Mesendoderm (in vitro differentiated cells): ENCODE measurements at regions not wholly inside any gene's neighbourhood (a gene's known extent, or its start where the extent isn't known, plus 50 kb on each side); places are given as distances from the start of the nearest gene placed in this dataset.

ENCODE experiments used
- DNase-seq: peaks from one replicate; pipeline ENCODE4 v3.0.0; 2013
- H2AK5ac ChIP-seq: 2 replicates; pipeline ENCODE4 v1.6.1; 2013; ENCODE audit warnings: low read length, inconsistent platforms
- H2BK120ac ChIP-seq: 2 replicates; pipeline ENCODE4 v1.6.1; 2013; ENCODE audit warnings: low read depth, mild to moderate bottlenecking, low read length, moderate library complexity, mixed read lengths
- H2BK15ac ChIP-seq: replicated peaks from 2 replicates; pipeline ENCODE4 v1.6.1; 2013; ENCODE audit warnings: low read depth, mild to moderate bottlenecking, moderate library complexity
- H2BK5ac ChIP-seq: 2 replicates; pipeline ENCODE4 v1.6.1; 2013; ENCODE audit warnings: low read length, inconsistent platforms
- H3K18ac ChIP-seq: 2 replicates; pipeline ENCODE4 v1.6.1; 2013; ENCODE audit warnings: mild to moderate bottlenecking, low read length, mixed read lengths
- H3K23ac ChIP-seq: one replicate; pipeline ENCODE4 v1.6.1; 2013; ENCODE audit warnings: low read length
- H3K27ac ChIP-seq: 2 replicates; pipeline ENCODE4 v1.5.1; 2013; ENCODE audit warnings: low read depth, mild to moderate bottlenecking, inconsistent platforms, low read length, moderate library complexity
- H3K27me3 ChIP-seq: 2 replicates; pipeline ENCODE4 v1.6.1; 2013; ENCODE audit warnings: low read length, control low read depth, mild to moderate bottlenecking, inconsistent platforms; ENCODE audit not compliant: insufficient read depth, poor library complexity
- H3K36me3 ChIP-seq: 2 replicates; pipeline ENCODE4 v1.6.1; 2013; ENCODE audit warnings: low read length, inconsistent platforms; ENCODE audit not compliant: control insufficient read depth, insufficient read depth
- H3K4ac ChIP-seq: one replicate; pipeline ENCODE4 v1.6.1; 2013; ENCODE audit warnings: low read depth, mild to moderate bottlenecking, low read length, moderate library complexity
- H3K4me1 ChIP-seq: 2 replicates; pipeline ENCODE4 v1.6.1; 2013; ENCODE audit warnings: low read depth, low read length, inconsistent platforms; ENCODE audit not compliant: control insufficient read depth
- H3K4me2 ChIP-seq: 2 replicates; pipeline ENCODE4 v1.6.1; 2013; ENCODE audit warnings: low read length
- H3K4me3 ChIP-seq: 2 replicates; pipeline ENCODE4 v1.5.1; 2013; ENCODE audit warnings: mild to moderate bottlenecking, low read length
- H3K56ac ChIP-seq: one replicate; pipeline ENCODE4 v1.6.1; 2013; ENCODE audit warnings: low read length
- H3K79me1 ChIP-seq: 2 replicates; pipeline ENCODE4 v1.6.1; 2013; ENCODE audit warnings: low read length, inconsistent platforms
- H3K79me2 ChIP-seq: 2 replicates; pipeline ENCODE4 v1.6.1; 2013; ENCODE audit warnings: mild to moderate bottlenecking, low read length; ENCODE audit not compliant: control insufficient read depth, insufficient read depth
- H3K9ac ChIP-seq: 2 replicates; pipeline ENCODE4 v1.6.1; 2013; ENCODE audit warnings: low read length, inconsistent platforms
- H4K5ac ChIP-seq: one replicate; pipeline ENCODE4 v1.6.1; 2013; ENCODE audit warnings: low read length
- H4K8ac ChIP-seq: one replicate; pipeline ENCODE4 v1.6.1; 2013; ENCODE audit warnings: low read depth, mild to moderate bottlenecking, control low read depth, low read length, moderate library complexity
- WGBS: extraction: QIAGEN DNeasy Blood & Tissue Kit; methylation state at CpG from one replicate; pipeline ENCODE4 v1.1.7; 2013; ENCODE audit warnings: low lambda C conversion rate, missing lambda C conversion rate; ENCODE audit not compliant: insufficient coverage; ENCODE audit errors: extremely low coverage; 5-methylcytosine and 5-hydroxymethylcytosine counted together

DNA sequence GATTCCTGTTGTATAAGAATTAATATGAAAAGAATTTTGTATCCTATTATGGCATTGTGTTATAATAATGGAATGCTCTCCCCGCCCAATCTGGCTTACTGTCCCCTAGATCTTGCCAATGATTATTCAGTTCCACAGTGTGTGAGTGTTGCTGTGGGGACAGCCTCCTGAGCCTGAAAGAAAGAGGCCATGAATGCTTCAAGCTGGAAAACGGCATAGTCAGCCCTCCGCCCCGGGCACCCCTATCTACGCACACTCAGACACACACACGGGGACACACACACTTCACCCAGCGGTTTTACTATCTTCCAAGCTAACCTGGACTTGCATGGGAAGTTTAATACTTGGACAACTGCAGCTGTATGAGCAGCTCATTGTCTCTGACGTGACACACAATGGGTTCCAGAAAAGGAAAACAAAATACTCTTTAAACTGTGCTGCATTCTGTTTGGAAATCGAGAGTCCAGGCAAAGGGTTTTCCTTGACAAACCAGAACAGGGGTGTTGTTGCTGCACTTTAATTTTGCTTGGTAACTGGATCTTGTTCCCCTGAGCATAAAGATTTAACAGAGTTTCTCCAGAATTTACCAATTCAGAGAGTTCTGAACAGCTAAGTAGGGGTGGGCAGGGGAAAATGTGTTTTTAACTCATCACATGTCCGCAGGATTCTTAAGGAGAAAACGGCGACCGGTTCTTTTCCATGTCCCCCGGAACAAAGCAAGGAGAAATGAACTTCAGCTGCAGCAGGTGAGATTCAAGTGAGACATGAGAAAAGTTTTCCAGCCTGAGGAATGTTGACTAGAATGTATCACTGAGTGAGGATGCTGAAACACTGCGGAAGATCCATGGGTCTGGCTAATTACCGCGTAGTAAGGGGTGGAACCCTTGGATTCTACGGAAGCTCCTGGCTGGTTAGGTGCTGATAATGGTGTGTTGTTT, 472.9 kb downstream of the FOXO1 start:
- no CpG with 5 or more reads among the region's 18 CpGs for WGBS
- no peak overlapping the region for H3K9ac ChIP-seq
- no peak overlapping the region for H4K8ac ChIP-seq
- peaks cover 3% of the 10 kb centered on the region for H3K4me1 ChIP-seq
- H3K23ac ChIP-seq: no peak overlapping the region
- no peak overlapping the region for H2BK120ac ChIP-seq
- no peak overlapping the region for H2BK15ac ChIP-seq
- H3K27ac ChIP-seq: no peak overlapping the region
- H3K36me3 ChIP-seq: no peaks in the 10 kb centered on the region
- no peak overlapping the region for H3K4me3 ChIP-seq
- H3K4ac ChIP-seq: no peak overlapping the region
- H3K56ac ChIP-seq: no peak overlapping the region
- no peaks in the 10 kb centered on the region for H3K27me3 ChIP-seq
- no peak overlapping the region for H2BK5ac ChIP-seq
- H3K79me2 ChIP-seq: no peaks in the 10 kb centered on the region
- no peak overlapping the region for H4K5ac ChIP-seq
- DNase-seq: no peak
- H3K18ac ChIP-seq: no peak overlapping the region
- H3K79me1 ChIP-seq: no peaks in the 10 kb centered on the region
- H3K4me2 ChIP-seq: no peak overlapping the region
- H2AK5ac ChIP-seq: no peak overlapping the region

DNA sequence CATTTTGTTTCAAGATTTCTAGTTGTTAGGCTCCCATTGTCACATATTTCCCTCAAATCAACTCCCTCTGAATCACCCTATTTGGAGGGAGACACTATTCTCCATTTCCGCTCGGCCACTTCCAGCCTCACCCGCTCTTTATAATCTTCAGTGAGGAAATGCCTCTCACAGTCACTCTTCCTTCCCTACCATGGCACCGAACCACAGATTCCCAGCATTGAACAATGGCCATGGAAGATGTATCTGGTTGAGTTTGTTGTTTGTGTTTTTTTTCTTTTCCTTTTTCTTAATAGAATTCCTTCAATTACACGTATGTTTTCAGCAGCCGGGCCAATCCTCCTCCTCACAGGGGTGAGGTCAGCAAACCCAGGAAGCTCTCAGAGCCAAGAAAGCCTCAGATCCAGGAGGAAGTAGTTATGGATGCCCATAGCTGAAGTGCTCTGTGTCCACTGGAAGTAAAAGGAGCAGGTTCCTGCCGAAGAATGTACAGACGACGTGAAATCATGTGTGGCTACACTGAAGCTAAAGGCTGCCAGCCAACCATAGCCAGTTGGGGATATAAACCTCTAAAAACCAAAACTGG, 472.1 kb downstream of the FOXO1 start:
- no peak overlapping the region for H3K4me3 ChIP-seq
- H2BK15ac ChIP-seq: no peak overlapping the region
- H4K8ac ChIP-seq: no peak overlapping the region
- no peak overlapping the region for H4K5ac ChIP-seq
- DNase-seq: no peak
- H3K27me3 ChIP-seq: no peaks in the 10 kb centered on the region
- no peak overlapping the region for H2BK120ac ChIP-seq
- no peak overlapping the region for H3K18ac ChIP-seq
- no peak overlapping the region for H3K56ac ChIP-seq
- H3K4me2 ChIP-seq: no peak overlapping the region
- no peak overlapping the region for H3K27ac ChIP-seq
- peaks cover 3% of the 10 kb centered on the region for H3K4me1 ChIP-seq
- WGBS: no CpG with 5 or more reads among the region's 9 CpGs
- H3K23ac ChIP-seq: no peak overlapping the region
- no peaks in the 10 kb centered on the region for H3K36me3 ChIP-seq
- H3K79me1 ChIP-seq: no peaks in the 10 kb centered on the region
- no peak overlapping the region for H2AK5ac ChIP-seq
- H3K9ac ChIP-seq: no peak overlapping the region
- H2BK5ac ChIP-seq: no peak overlapping the region
- H3K79me2 ChIP-seq: no peaks in the 10 kb centered on the region
- no peak overlapping the region for H3K4ac ChIP-seq

DNA sequence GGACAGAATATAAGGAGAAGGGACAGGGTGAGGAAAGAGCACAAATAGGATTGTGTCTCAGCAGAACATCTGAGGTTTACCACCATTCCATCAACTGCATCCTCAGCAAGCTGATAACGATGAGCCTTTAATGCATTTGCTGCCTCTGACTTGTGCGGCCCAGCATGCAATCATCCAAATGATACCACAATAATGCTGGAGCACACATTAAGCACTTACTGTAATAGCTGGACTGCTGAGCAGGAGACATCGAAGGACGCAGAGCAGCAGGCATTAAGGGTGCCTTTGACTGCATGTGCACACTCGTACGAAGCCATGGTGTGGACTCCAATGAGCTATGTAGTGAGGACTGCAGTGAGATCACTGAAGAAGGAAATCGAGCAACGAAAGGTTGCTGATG, 469.4 kb downstream of the FOXO1 start:
- Histone ChIP-seq H3K79me2 (no peaks in the 10 kb centered on the region), H2BK120ac (no peak overlapping the region), H3K27me3 (no peaks in the 10 kb centered on the region), H3K9ac (no peak overlapping the region), H3K36me3 (no peaks in the 10 kb centered on the region), H4K8ac (no peak overlapping the region), H4K5ac (no peak overlapping the region), H3K4me1 (no peaks in the 10 kb centered on the region), H3K4me2 (no peak overlapping the region), H3K23ac (no peak overlapping the region), H2BK5ac (no peak overlapping the region), H3K4ac (no peak overlapping the region), H3K18ac (no peak overlapping the region), H2BK15ac (no peak overlapping the region), H2AK5ac (no peak overlapping the region), H3K56ac (no peak overlapping the region), H3K4me3 (no peak overlapping the region), H3K79me1 (no peaks in the 10 kb centered on the region), H3K27ac (no peak overlapping the region)
- no CpG with 5 or more reads among the region's 8 CpGs for WGBS
- DNase-seq: no peak

DNA sequence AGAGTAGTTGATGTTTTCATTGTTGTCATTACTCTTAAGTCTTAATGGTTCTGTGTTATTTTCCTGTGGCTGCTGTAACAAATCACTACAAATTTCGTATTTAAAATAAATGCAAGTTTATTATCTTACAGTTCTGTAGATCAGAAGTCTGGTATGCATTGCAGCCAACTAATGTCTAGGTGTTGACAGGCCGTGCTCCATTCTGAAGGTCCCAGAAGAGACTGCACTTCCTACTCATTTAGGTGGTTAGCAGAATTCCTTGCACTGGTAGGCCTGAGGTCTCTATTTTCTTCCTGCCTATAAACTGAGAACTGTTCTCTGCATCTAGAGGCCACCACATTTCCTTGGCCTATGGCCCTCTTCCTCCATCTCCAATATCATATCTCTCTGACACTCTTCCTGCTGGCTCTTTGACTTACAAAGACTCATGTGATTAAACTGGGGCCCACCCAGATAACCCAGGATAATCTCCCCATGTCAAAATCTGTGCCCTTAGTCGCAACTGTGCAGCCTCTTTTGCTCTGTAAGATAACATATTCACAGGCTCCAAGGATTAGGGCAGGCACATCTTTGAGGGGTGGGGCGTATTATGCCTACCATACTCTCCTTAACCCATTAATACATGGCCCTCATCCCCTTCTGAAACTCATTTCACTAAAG, 468.4 kb downstream of the FOXO1 start:
- WGBS: no CpG with 5 or more reads among the region's 4 CpGs
- H2BK120ac ChIP-seq: no peak overlapping the region
- H3K4ac ChIP-seq: no peak overlapping the region

DNA sequence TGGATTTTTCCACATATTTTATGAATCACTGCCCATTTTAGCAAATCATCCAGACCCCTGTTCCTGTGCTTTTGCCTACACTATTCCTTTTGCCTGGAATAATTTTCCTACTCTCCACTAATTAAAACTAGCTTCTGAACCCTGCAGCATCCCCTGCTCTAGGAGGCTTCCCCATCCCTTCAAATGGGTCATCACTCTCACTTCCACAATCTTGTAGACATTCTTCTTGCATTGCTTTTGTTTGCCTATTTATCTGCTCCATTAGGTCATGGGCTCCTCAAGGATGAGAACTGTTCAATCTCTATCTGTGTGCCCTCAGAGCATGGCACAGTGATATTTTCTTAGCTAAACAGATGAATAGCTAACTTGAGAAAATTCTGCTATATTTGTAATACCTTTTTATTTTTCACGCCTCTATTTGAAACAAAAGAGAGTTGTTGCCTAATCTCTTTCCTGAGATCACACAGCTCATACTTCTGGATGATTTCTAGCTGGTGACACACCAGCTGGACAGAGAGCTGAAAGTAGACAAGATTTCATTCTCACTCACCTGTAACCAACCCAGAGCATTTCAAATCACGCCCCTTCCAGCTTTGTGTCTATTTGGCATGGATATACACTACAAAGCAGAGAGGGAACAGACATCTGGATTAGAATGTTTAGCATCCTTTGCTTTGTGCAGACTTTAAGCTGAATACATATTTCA, 466.0 kb downstream of the FOXO1 start:
- Histone ChIP-seq H3K4me2 (no peak overlapping the region), H3K18ac (no peak overlapping the region), H3K4ac (no peak overlapping the region), H2BK120ac (no peak overlapping the region), H3K79me1 (no peaks in the 10 kb centered on the region), H3K4me3 (no peak overlapping the region), H3K23ac (no peak overlapping the region), H3K4me1 (no peaks in the 10 kb centered on the region), H3K9ac (no peak overlapping the region), H4K8ac (no peak overlapping the region), H2AK5ac (no peak overlapping the region), H3K27ac (no peak overlapping the region), H3K27me3 (no peaks in the 10 kb centered on the region), H2BK15ac (no peak overlapping the region), H4K5ac (no peak overlapping the region), H3K79me2 (no peaks in the 10 kb centered on the region), H2BK5ac (no peak overlapping the region), H3K36me3 (no peaks in the 10 kb centered on the region), H3K56ac (no peak overlapping the region)
- no peak for DNase-seq
- WGBS: no CpG with 5 or more reads among the region's 2 CpGs

More for the DNA sequence above, 468.4 kb downstream of the FOXO1 start:
- Histone ChIP-seq H3K36me3 (no peaks in the 10 kb centered on the region), H2BK5ac (no peak overlapping the region), H3K4me3 (no peak overlapping the region), H3K9ac (no peak overlapping the region), H3K79me2 (no peaks in the 10 kb centered on the region), H4K5ac (no peak overlapping the region), H3K23ac (no peak overlapping the region), H3K18ac (no peak overlapping the region), H3K27ac (no peak overlapping the region), H2AK5ac (no peak overlapping the region), H3K79me1 (no peaks in the 10 kb centered on the region), H3K4me2 (no peak overlapping the region), H3K4me1 (no peaks in the 10 kb centered on the region), H3K27me3 (no peaks in the 10 kb centered on the region), H3K56ac (no peak overlapping the region), H2BK15ac (no peak overlapping the region), H4K8ac (no peak overlapping the region)
- DNase-seq: no peak
